CD4-positive, alpha-beta memory T cell (primary cell): ENCODE measurements at regions not wholly inside any gene's neighbourhood (a gene's known extent, or its start where the extent isn't known, plus 50 kb on each side); places are given as distances from the start of the nearest gene placed in this dataset.

Experiments used
- CTCF ChIA-PET: fragments of 350-600 bp; sonication (Branson Sonifier 250); formaldehyde crosslinking; loops from one replicate; lab custom pipeline; 2021; ENCODE audit warnings: inconsistent platforms; ENCODE audit not compliant: partially characterized antibody; lab: Charles Lee
- POLR2A ChIA-PET: fragments of 350-600 bp; sonication (Branson Sonifier 250); formaldehyde crosslinking; loops from one replicate; lab custom pipeline; 2021; ENCODE audit not compliant: partially characterized antibody; lab: Charles Lee
- DNase-seq, 5 donors: peaks; one replicate each; pipeline versions ENCODE4 v3.0.0 to v3.0.0-alpha.2; 2020 to 2022; ENCODE audit warnings: mixed read lengths in 1 of 5
- H3K27ac ChIP-seq: one replicate; pipeline ENCODE4 v1.7.0; 2013; ENCODE audit warnings: low read depth, low read length
- H3K27me3 ChIP-seq: 2 replicates; pipeline ENCODE4 v1.7.0; 2013; ENCODE audit warnings: mild to moderate bottlenecking, low read length, moderate library complexity; ENCODE audit not compliant: insufficient read depth
- H3K36me3 ChIP-seq: 2 replicates; pipeline ENCODE4 v1.7.0; 2013; ENCODE audit warnings: mild to moderate bottlenecking, low read length, moderate library complexity; ENCODE audit not compliant: insufficient read depth
- H3K4me1 ChIP-seq: 2 replicates; pipeline ENCODE4 v1.7.0; 2013; ENCODE audit warnings: mild to moderate bottlenecking, low read length, moderate library complexity; ENCODE audit not compliant: insufficient read depth
- H3K4me3 ChIP-seq, 2 donors: one replicate each; pipeline ENCODE4 v1.7.0; 2013; ENCODE audit warnings: low read length in 2 of 2, mild to moderate bottlenecking in 1 of 2
- H3K9me3 ChIP-seq, 2 donors: one replicate each; pipeline ENCODE4 v1.7.0; 2013; ENCODE audit warnings: low read length in 2 of 2, control low read depth in 1 of 2; ENCODE audit not compliant: control insufficient read depth in 1 of 2
- H3K27ac Mint-ChIP-seq, 7 donors: one replicate each; pipeline ENCODE4 v1.8.0; 2020 to 2021; ENCODE audit warnings: mixed read lengths in 7 of 7, mild to moderate bottlenecking in 6 of 7, inconsistent platforms in 3 of 7, moderate library complexity in 3 of 7
- H3K27me3 Mint-ChIP-seq, 2 donors: one replicate each; pipeline ENCODE4 v1.8.0; 2020 to 2021; ENCODE audit warnings: mixed read lengths in 2 of 2
- H3K36me3 Mint-ChIP-seq, 2 donors: one replicate each; pipeline ENCODE4 v1.8.0; 2020 to 2021; ENCODE audit warnings: mixed read lengths in 2 of 2, inconsistent platforms in 1 of 2, mild to moderate bottlenecking in 1 of 2
- H3K4me1 Mint-ChIP-seq, 4 donors: one replicate each; pipeline ENCODE4 v1.8.0; 2020 to 2021; ENCODE audit warnings: mixed read lengths in 4 of 4, mild to moderate bottlenecking in 1 of 4
- H3K4me3 Mint-ChIP-seq, 8 donors: one replicate each; pipeline ENCODE4 v1.8.0; 2020 to 2021; ENCODE audit warnings: mixed read lengths in 8 of 8, mild to moderate bottlenecking in 7 of 8, moderate library complexity in 6 of 8, inconsistent platforms in 3 of 8
- H3K9me3 Mint-ChIP-seq, 8 donors: one replicate each; pipeline ENCODE4 v1.8.0; 2020 to 2021; ENCODE audit warnings: mixed read lengths in 8 of 8, mild to moderate bottlenecking in 5 of 8, inconsistent platforms in 3 of 8, moderate library complexity in 1 of 8
- intact Hi-C: fragments of 100-400 bp; cut with micrococcal nuclease; formaldehyde crosslinking; loops from one replicate; pipeline ENCODE4 v1.15.1; 2023

DNA sequence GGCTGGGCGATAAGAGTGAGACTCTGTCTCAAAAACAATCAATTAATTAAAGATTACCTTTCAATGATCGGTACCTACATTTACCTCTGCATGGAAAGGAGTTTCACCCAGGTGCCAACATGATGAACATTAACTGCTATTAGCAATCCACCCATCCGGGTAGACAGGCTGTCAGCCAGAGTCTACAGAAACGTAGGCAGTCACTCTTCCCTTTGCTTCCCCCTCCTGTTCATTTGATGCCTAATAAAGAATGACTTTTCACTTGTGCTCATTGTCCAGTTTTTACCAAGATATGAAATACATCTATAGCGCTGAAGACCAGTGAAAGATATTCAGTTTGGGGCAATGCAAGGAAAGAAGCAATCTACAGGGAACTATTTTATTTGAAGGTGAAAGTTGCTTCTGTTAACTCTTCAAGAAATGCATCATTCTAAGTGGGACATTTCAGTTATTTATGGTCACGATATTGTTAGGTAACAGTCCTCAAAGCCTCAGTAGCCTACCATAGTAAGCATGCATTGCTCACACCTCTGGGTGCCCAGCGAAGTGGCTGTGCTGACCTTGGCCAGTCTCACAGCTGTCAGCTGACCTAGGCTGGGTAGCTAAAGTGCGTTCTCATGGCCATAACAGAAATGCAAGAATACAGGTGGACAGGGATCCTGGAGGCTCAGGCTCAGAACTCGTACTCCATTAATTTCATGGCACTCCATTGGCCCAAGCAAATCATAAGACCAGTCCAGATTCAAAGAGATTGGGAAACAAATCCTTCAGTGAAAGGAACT lies 87.2 kb upstream of the DMRT1 start:
- H3K4me1 Mint-ChIP-seq = peaks cover 15 to 30% (median 24%) of the 10 kb centered on the region in 4 donors
- intact Hi-C loops = no loop called here
- POLR2A ChIA-PET = no interaction called here
- peaks cover 0 to 4% of the 10 kb centered on the region in 2 donors for H3K27me3 Mint-ChIP-seq
- H3K27ac ChIP-seq = no peak overlapping the region
- H3K4me1 ChIP-seq = peaks cover 15% of the 10 kb centered on the region
- H3K4me3 ChIP-seq = no peak overlapping the region
- no peaks in the 10 kb centered on the region for H3K9me3 Mint-ChIP-seq
- H3K9me3 ChIP-seq = no peaks in the 10 kb centered on the region
- H3K27ac Mint-ChIP-seq = no peak overlapping the region
- no peak for DNase-seq
- no peaks in the 10 kb centered on the region for H3K27me3 ChIP-seq
- H3K36me3 ChIP-seq = no peaks in the 10 kb centered on the region
- no peaks in the 10 kb centered on the region for H3K36me3 Mint-ChIP-seq
- no peak overlapping the region for H3K4me3 Mint-ChIP-seq
- CTCF ChIA-PET = no interaction called here

DNA sequence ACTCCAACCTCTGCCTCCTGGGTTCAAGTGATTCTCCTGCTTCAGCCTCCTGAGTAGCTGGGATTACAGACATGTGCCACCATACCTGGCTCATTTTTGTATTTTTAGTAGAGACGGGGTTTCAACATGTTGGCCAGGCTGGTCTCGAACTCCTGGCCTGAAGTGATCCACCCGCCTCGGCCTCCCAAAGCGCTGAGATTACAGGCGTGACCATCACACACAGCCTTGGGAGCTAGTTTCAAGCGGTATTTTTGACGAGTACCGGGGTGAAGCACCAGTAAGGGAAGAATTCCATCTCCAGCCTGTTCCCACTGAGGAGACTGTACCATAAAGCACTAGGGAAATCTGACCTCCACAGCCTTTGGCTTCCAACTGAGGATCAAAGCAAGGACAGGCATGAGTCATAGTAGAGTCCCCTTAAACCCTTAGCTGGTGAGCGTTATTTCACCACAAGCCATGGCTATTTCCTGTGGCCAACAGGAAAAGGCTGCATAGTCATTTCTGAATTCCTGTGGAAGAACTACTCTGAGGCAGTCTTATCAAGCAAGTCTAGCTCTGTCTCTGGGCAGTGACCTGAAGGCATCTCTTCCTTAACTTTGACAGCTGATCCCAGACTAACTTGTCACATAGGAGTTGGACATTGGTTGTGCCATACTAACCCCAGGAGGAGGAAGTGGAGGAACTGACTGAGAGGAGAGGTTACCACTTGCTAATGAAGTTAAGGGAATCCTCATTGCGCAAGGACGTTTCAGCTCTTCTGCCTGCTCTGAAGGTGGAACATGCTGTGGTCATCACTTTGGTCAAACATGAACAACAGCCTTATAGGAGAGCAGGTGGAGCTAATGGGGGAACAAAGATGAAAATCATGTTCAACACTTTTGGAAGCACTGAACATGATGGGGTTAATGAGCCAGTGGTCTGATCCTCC lies 85.8 kb upstream of the DMRT1 start:
- H3K4me1 ChIP-seq = peaks cover 1% of the 10 kb centered on the region
- H3K9me3 ChIP-seq = no peaks in the 10 kb centered on the region
- intact Hi-C loops = no loop called here
- H3K27ac ChIP-seq = no peak overlapping the region
- no peaks in the 10 kb centered on the region for H3K27me3 ChIP-seq
- Mint-ChIP-seq H3K27me3 (peaks cover 0 to 7% of the 10 kb centered on the region in 2 donors), H3K4me3 (no peak overlapping the region), H3K4me1 (peaks cover 6 to 17% (median 11%) of the 10 kb centered on the region in 4 donors), H3K36me3 (no peaks in the 10 kb centered on the region), H3K9me3 (no peaks in the 10 kb centered on the region), H3K27ac (peak overlapping the region in 1 of 7 donors; percentile 83)
- ChIA-PET POLR2A (no interaction called here), CTCF (no interaction called here)
- DNase-seq = no peak
- H3K36me3 ChIP-seq = no peaks in the 10 kb centered on the region
- no peak overlapping the region for H3K4me3 ChIP-seq

DNA sequence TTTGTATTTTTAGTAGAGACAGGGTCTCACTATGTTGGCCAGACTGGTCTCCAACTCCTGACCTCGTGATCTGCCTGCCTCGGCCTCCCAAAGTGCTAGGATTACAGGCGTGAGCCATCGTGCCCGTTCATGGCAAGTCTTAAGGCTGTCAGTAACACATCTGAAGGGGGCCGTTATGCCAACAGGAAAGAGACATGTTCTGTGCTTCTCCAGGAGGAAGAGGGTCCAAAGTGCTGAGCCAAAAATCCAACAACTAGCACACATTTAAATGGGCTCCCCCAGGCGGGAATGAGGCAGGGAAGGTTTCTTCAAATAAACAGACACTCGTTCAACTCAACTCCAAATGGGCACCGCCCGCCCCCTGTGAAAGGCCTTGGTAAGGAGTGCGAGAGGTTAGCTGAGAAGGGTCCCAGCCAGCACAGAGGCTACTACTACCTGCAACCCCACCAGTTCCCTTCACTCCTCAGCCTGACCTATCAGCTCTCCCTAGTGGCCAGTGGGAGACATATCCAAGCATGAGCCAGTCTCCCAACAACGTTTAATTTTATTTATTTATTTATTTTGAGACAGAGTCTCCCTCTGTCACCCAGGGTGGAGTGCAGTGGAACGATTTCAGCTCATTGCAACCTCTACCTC lies 84.1 kb upstream of the DMRT1 start:
- intact Hi-C loops = no loop called here
- peaks cover 0 to 7% of the 10 kb centered on the region in 2 donors for H3K27me3 Mint-ChIP-seq
- CTCF ChIA-PET = interaction anchor here (1.1 kb wide), 1 partner anchor 144 kb away, joined by 4 read pairs; no protein-coding TSS in a partner anchor

DNA sequence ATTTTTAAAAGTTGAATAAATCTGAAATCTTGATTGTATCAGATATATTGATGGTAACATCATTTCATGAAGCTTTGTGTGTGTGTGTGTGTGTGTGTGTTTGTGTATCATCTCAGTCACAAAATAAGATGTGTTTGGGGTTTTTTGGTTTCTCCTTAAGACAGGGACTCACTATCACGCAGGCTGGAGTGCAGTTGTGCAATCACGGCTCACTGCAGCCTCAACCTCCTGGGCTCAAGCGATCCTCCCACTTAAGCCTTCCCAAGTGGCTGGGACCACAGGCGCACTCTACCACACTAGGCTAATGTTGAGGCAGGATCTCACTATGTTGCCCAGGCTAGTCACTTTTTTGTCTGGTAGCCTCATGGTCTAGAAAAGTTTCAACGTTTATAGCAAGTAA lies 83.4 kb upstream of the DMRT1 start:
- H3K4me1 ChIP-seq = no peaks in the 10 kb centered on the region
- Mint-ChIP-seq H3K27ac (no peak overlapping the region), H3K4me1 (peaks cover 0 to 2% (median 0%) of the 10 kb centered on the region in 4 donors), H3K36me3 (no peaks in the 10 kb centered on the region), H3K4me3 (no peak overlapping the region), H3K27me3 (peaks cover 0 to 7% of the 10 kb centered on the region in 2 donors), H3K9me3 (no peaks in the 10 kb centered on the region)
- H3K9me3 ChIP-seq = no peaks in the 10 kb centered on the region
- no peak for DNase-seq
- no peak overlapping the region for H3K4me3 ChIP-seq
- no peak overlapping the region for H3K27ac ChIP-seq
- no peaks in the 10 kb centered on the region for H3K27me3 ChIP-seq
- CTCF ChIA-PET = interaction anchor here (1.1 kb wide), 1 partner anchor 145 kb away, joined by 4 read pairs; no protein-coding TSS in a partner anchor
- intact Hi-C loops = no loop called here
- POLR2A ChIA-PET = no interaction called here
- no peaks in the 10 kb centered on the region for H3K36me3 ChIP-seq

More for the DNA sequence above, 84.1 kb upstream of the DMRT1 start:
- Histone ChIP-seq H3K4me3 (no peak overlapping the region), H3K9me3 (no peaks in the 10 kb centered on the region), H3K36me3 (no peaks in the 10 kb centered on the region), H3K4me1 (no peaks in the 10 kb centered on the region), H3K27me3 (no peaks in the 10 kb centered on the region), H3K27ac (no peak overlapping the region)
- Mint-ChIP-seq H3K9me3 (no peaks in the 10 kb centered on the region), H3K27ac (peak overlapping the region in 1 of 7 donors; percentile 57), H3K4me1 (peaks cover 0 to 2% (median under 1%) of the 10 kb centered on the region in 4 donors), H3K4me3 (no peak overlapping the region), H3K36me3 (no peaks in the 10 kb centered on the region)
- POLR2A ChIA-PET = no interaction called here
- DNase-seq = peak in 1 of 5 donors; percentile 2

DNA sequence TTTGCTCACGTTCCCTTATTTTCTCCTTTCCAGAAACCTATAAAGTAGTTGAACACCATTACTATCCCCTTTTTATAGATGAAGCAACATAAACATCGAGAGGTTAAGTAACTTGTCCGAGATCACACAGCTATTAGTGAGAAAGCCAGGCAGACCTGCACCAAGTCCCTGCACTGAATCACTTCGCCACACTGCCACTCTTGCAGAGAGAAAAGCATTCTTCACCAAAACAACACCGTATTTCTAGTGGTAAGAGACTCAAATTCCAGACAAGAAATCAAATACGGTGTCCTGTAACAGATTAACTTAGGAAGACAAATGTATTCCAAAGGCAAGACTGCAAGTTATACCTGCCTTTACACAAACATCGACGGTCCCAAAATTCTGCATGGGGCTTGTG lies 82.0 kb upstream of the DMRT1 start:
- DNase-seq = no peak
- H3K27ac Mint-ChIP-seq = no peak overlapping the region
- no peak overlapping the region for H3K4me3 ChIP-seq
- H3K4me1 ChIP-seq = no peaks in the 10 kb centered on the region
- CTCF ChIA-PET = interaction anchor here (0.7 to 1.2 kb wide), 2 partner anchors 9 to 146 kb away, joined by 3 read pairs; no protein-coding TSS in a partner anchor
- POLR2A ChIA-PET = no interaction called here
- H3K27me3 ChIP-seq = no peaks in the 10 kb centered on the region
- no peak overlapping the region for H3K4me3 Mint-ChIP-seq
- peaks cover 0 to 6% (median 4%) of the 10 kb centered on the region in 4 donors for H3K4me1 Mint-ChIP-seq
- no peak overlapping the region for H3K27ac ChIP-seq
- H3K9me3 Mint-ChIP-seq = no peaks in the 10 kb centered on the region
- no peaks in the 10 kb centered on the region for H3K36me3 ChIP-seq
- no peaks in the 10 kb centered on the region for H3K36me3 Mint-ChIP-seq
- intact Hi-C loops = no loop called here
- H3K9me3 ChIP-seq = no peaks in the 10 kb centered on the region
- H3K27me3 Mint-ChIP-seq = peaks cover 3 to 12% of the 10 kb centered on the region in 2 donors

DNA sequence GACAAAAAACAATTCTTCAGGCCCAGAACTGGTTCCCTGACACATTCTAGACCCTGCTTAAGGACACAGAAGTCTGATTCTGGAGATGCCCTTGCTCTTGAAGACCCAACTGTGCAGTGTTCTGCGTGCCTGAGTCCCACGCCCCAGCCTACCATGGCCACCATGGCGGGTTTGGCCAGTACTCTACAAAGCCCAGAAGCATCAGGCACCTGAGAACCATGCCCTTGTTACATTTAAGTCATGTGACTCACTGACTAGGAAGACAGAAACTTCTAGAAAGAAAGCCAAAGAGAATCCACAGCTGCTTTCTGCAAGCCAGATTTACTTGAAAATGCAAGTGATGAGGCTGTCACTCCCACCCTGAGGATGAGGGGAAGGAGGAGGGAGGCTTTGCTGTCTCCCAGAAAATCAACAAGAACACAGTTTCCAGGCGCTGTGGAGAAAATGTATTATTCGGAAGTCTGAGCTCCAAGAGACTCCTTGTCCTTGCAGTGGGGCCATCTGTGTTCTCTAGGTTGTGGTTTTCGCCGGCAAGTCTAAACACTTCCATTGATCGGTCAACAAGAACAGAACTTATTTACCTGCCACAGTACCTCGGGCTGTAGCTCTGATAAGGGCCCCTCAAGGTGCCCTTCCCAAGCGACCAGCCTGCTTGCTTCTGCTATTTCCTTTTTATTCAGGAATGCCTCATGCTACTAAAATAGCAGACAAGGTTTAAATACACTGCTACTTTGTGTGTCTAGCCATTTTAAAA lies 81.3 kb upstream of the DMRT1 start:
- H3K27ac ChIP-seq = no peak overlapping the region
- H3K9me3 ChIP-seq = no peaks in the 10 kb centered on the region
- H3K36me3 Mint-ChIP-seq = no peaks in the 10 kb centered on the region
- H3K4me1 Mint-ChIP-seq = peaks cover 0 to 6% (median 4%) of the 10 kb centered on the region in 4 donors
- no peak overlapping the region for H3K4me3 ChIP-seq
- DNase-seq = no peak
- H3K9me3 Mint-ChIP-seq = no peaks in the 10 kb centered on the region
- peak overlapping the region in 1 of 7 donors; percentile 19 for H3K27ac Mint-ChIP-seq
- POLR2A ChIA-PET = no interaction called here
- no peaks in the 10 kb centered on the region for H3K4me1 ChIP-seq
- intact Hi-C loops = no loop called here
- H3K27me3 Mint-ChIP-seq = peaks cover 7 to 15% of the 10 kb centered on the region in 2 donors
- no peak overlapping the region for H3K4me3 Mint-ChIP-seq
- H3K27me3 ChIP-seq = no peaks in the 10 kb centered on the region
- CTCF ChIA-PET = no interaction called here
- H3K36me3 ChIP-seq = no peaks in the 10 kb centered on the region
